ENCODE measurements at regions not wholly inside any gene's neighbourhood (a gene's known extent, or its start where the extent isn't known, plus 50 kb on each side); places are given as distances from the start of the nearest gene placed in this dataset.

GRCh38 chr10:117889664-117890063 lies 157.1 kb downstream of the RAB11FIP2 start:
- TF ChIP-seq CTCF (conservative IDR thresholded peaks at IDR 0.05; ENCODE audit: low read depth in 2 of 2) (no peak), EZH2 (IDR thresholded peaks at IDR 0.05; ENCODE audit: low read depth, unreplicated experiment) (no peak), REST (IDR thresholded peaks at IDR 0.05; ENCODE audit: unreplicated experiment) (no peak), EZH2phosphoT487 (IDR thresholded peaks at IDR 0.05; ENCODE audit: unreplicated experiment) (no peak), STAT1 (IDR thresholded peaks at IDR 0.05; ENCODE audit: unreplicated experiment) (no peak), POLR2AphosphoS5 (IDR thresholded peaks at IDR 0.05; ENCODE audit: low read depth) (no peak), NANOG (IDR thresholded peaks at IDR 0.05; ENCODE audit: borderline replicate concordance) (no peak), CREB1 (CRISPR knock-in tag; IDR thresholded peaks at IDR 0.05; ENCODE audit: low read depth) (no peak), JUNB (IDR thresholded peaks at IDR 0.05; ENCODE audit: unreplicated experiment) (no peak), ZNF114 (CRISPR knock-in tag; IDR thresholded peaks at IDR 0.05) (no peak)

Measured in GM23338 (cell line).